Spleen (tissue), 7 donors: ENCODE measurements at regions not wholly inside any gene's neighbourhood (a gene's known extent, or its start where the extent isn't known, plus 50 kb on each side); places are given as distances from the start of the nearest gene placed in this dataset.

Experiments
- POLR2A ChIP-seq, 3 donors: fragments of 450-650 bp; IDR thresholded peaks; one replicate each; pipeline ENCODE4 v1.5.1; 2017; ENCODE audit warnings: antibody characterized with exemption in 3 of 3, mild to moderate bottlenecking in 1 of 3
- POLR2AphosphoS5 ChIP-seq, 3 donors: sonication (generic); formaldehyde crosslinking; IDR thresholded peaks; one replicate each; pipeline ENCODE4 v1.5.1; 2017; ENCODE audit warnings: antibody characterized with exemption in 3 of 3
- TF ChIP-seq, protein P1 (sequence below), 11 experiments: fragments of 200-600 bp in 7 of 11; fragments of 450-650 bp in 4 of 11; sonication (generic) in 4 of 11; IDR thresholded peaks in 8 of 11; conservative IDR thresholded peaks in 3 of 11; 1 replicate in 7 of 11; 2 replicates in 4 of 11; pipeline versions ENCODE4 v1.4.0 to v1.8.0; 2016 to 2021; ENCODE audit warnings: antibody characterized with exemption in 11 of 11, inconsistent platforms in 4 of 11, mild to moderate bottlenecking in 1 of 11
- donor health status: DM: no; HTN: no; CAD: no; lungs with moderate emphysema.
- donor health status: DM: no; HTN: no; CAD: no.
- donor health status: DM: no; HTN: no; CAD: no.

DNA sequence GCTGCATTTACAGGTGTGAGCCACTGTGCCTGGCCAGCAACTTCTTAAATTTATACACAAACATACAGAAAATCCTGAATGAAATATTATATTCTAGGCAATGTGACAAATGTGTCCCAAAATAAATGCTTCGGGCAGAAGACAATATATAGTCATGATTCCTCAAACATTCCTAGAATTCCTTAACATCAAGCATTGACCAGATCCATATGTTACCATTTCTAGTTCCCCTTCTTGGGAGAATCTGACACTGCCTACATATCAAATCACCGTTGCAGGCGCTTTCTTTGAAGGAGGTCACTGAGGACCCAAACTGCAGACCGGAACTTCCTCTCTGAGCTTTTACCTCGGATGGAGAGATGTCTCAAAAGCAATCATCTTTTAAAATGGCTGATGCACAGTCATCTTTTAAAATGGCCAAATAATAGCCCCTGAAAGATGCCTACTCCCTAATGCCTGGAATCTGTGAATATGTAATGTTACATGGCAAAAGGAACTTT is 323.5 kb downstream of the PHF14 start:
- no peak for TF ChIP-seq POLR2A (IDR thresholded peaks at IDR 0.05)
- no peak for TF ChIP-seq POLR2AphosphoS5 (IDR thresholded peaks at IDR 0.05)
- TF ChIP-seq, protein P1, sequence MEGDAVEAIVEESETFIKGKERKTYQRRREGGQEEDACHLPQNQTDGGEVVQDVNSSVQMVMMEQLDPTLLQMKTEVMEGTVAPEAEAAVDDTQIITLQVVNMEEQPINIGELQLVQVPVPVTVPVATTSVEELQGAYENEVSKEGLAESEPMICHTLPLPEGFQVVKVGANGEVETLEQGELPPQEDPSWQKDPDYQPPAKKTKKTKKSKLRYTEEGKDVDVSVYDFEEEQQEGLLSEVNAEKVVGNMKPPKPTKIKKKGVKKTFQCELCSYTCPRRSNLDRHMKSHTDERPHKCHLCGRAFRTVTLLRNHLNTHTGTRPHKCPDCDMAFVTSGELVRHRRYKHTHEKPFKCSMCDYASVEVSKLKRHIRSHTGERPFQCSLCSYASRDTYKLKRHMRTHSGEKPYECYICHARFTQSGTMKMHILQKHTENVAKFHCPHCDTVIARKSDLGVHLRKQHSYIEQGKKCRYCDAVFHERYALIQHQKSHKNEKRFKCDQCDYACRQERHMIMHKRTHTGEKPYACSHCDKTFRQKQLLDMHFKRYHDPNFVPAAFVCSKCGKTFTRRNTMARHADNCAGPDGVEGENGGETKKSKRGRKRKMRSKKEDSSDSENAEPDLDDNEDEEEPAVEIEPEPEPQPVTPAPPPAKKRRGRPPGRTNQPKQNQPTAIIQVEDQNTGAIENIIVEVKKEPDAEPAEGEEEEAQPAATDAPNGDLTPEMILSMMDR (IDR thresholded peaks at IDR 0.05 in 8 of 11, conservative IDR thresholded peaks at IDR 0.05 in 3 of 11), result no peak
